Gastroesophageal sphincter (tissue), 4 donors: ENCODE measurements at regions not wholly inside any gene's neighbourhood (a gene's known extent, or its start where the extent isn't known, plus 50 kb on each side); places are given as distances from the start of the nearest gene placed in this dataset.

Source experiments
- ATAC-seq: fragments of 150-250 bp; one replicate; pipeline ENCODE4 v1.9.1; 2016; ENCODE audit warnings: mild to moderate bottlenecking, moderate library complexity
- H3K27ac ChIP-seq, 4 donors: fragments of 200-600 bp; sonication (generic) in 3 of 4; 1 replicate in 3 of 4; 2 replicates in 1 of 4; pipeline ENCODE4 v1.5.1; 2016 to 2019
- H3K27me3 ChIP-seq: fragments of 200-600 bp; sonication (generic); one replicate; pipeline ENCODE4 v1.5.1; 2019
- H3K36me3 ChIP-seq, 2 donors: fragments of 200-600 bp; sonication (generic); one replicate each; pipeline ENCODE4 v1.5.1; 2019; ENCODE audit warnings: control low read depth in 1 of 2
- H3K4me1 ChIP-seq, 3 donors: fragments of 200-600 bp; sonication (generic); 1 replicate in 2 of 3; 2 replicates in 1 of 3; pipeline ENCODE4 v1.5.1; 2016 to 2019; ENCODE audit warnings: control low read depth in 2 of 3
- H3K4me3 ChIP-seq, 2 donors: fragments of 200-600 bp; sonication (generic); one replicate each; pipeline ENCODE4 v1.5.1; 2019; ENCODE audit warnings: mild to moderate bottlenecking in 1 of 2, moderate library complexity in 1 of 2
- H3K9me3 ChIP-seq, 3 donors: fragments of 200-600 bp; sonication (generic); one replicate each; pipeline ENCODE4 v1.5.1; 2017 to 2019; ENCODE audit warnings: control low read depth in 2 of 3
- CTCF ChIP-seq, 4 experiments: fragments of 200-600 bp in 2 of 4; fragments of 450-650 bp in 2 of 4; sonication (generic) in 1 of 4; IDR thresholded peaks; one replicate each; pipeline ENCODE4 v1.5.1; 2017 to 2019; ENCODE audit warnings: antibody characterized with exemption in 4 of 4, mild to moderate bottlenecking in 2 of 4, moderate library complexity in 2 of 4
- EP300 ChIP-seq: sonication (generic); formaldehyde crosslinking; IDR thresholded peaks from one replicate; pipeline ENCODE4 v1.6.1; 2017; ENCODE audit warnings: antibody characterized with exemption, mild to moderate bottlenecking
- POLR2A ChIP-seq, 2 donors: fragments of 450-650 bp; IDR thresholded peaks; one replicate each; pipeline ENCODE4 v1.6.1; 2017; ENCODE audit warnings: antibody characterized with exemption in 2 of 2, mild to moderate bottlenecking in 2 of 2, moderate library complexity in 1 of 2
- POLR2AphosphoS5 ChIP-seq: sonication (generic); formaldehyde crosslinking; IDR thresholded peaks from one replicate; pipeline ENCODE4 v1.6.1; 2017; ENCODE audit warnings: antibody characterized with exemption
- WGBS, 2 donors: methylation state at CpG; one replicate each; pipeline ENCODE4 v1.1.5; 2018; ENCODE audit warnings: low coverage in 1 of 2; 5-methylcytosine and 5-hydroxymethylcytosine counted together

DNA sequence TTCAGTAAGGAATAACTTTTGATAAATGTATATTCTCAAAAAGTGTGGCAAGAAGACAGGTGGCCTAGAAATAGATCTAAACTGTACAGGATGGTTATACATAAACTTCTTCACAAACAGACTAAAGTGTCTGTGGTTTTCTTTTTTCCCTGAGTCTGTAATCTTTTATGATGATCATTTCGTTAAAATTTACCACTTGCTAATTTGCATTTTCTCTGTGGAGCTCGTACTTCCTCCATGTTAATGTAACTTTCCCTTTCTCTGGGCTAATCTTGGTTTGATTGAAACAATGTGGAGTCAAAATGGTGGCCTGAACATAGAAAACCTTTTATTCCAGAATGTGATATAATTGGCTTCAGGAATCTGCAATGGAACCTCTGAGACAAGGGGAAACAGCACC, 166.2 kb downstream of the FTCDNL1 start:
- 76 to 92% methylated on average over 2 of the region's 2 CpGs for WGBS, 2 donors
- no peak for ATAC-seq
- H3K27ac ChIP-seq = no peak overlapping the region
- H3K9me3 ChIP-seq = no peaks in the 10 kb centered on the region
- H3K36me3 ChIP-seq = no peaks in the 10 kb centered on the region
- no peaks in the 10 kb centered on the region for H3K4me1 ChIP-seq
- H3K27me3 ChIP-seq = no peaks in the 10 kb centered on the region
- no peak overlapping the region for H3K4me3 ChIP-seq
- TF ChIP-seq CTCF (IDR thresholded peaks at IDR 0.05) (no peak), POLR2A (IDR thresholded peaks at IDR 0.05) (no peak), EP300 (no peak), POLR2AphosphoS5 (no peak)

DNA sequence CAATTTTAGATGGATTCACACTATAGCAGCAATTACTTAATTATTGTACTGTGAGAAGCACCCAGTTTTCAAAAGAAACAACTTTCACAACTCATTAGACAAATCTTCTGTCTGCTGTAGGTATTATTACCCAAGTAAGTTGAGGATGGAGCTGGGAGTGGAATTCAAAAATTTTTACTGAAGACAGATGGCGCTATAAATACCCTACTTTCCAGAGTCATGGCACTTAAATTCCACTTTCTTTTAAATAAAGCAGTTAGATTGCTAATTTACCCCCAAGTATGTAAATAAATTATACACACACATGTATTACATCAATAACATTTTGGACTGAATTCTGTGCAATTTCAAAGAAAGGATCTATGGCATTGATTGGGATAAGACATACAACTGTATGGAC, 166.8 kb downstream of the FTCDNL1 start:
- Histone ChIP-seq H3K27ac (no peak overlapping the region), H3K27me3 (no peaks in the 10 kb centered on the region), H3K4me1 (no peaks in the 10 kb centered on the region), H3K4me3 (no peak overlapping the region), H3K9me3 (no peaks in the 10 kb centered on the region), H3K36me3 (no peaks in the 10 kb centered on the region)
- no peak for TF ChIP-seq CTCF (IDR thresholded peaks at IDR 0.05)
- TF ChIP-seq POLR2AphosphoS5 = no peak
- TF ChIP-seq EP300 = no peak
- TF ChIP-seq POLR2A (IDR thresholded peaks at IDR 0.05) = no peak
- no peak for ATAC-seq
- 83 to 86% methylated on average over 1 of the region's 1 CpG for WGBS, 2 donors

DNA sequence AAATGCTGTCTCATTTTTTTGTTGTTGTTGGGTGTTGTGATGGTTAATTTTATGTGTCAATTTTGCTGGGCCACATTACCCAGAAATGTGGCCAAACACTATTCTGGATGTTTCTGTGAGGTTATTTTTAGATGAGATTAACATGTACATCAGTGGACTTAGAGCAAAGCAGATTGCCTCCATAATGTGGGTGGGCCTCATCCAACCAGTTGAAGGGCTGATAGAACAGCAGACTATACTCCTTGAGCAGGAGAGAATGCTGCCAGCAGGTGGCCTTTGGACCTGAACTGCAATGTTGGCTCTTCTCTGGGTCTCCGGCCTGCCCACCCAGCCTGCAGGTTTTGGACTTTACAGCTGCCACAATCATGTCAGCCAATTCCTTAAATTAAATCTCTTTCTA, 169.0 kb downstream of the FTCDNL1 start:
- no peaks in the 10 kb centered on the region for H3K9me3 ChIP-seq
- 86 to 100% methylated on average over 1 of the region's 1 CpG for WGBS, 2 donors
- TF ChIP-seq EP300 (no peak), CTCF (IDR thresholded peaks at IDR 0.05) (no peak), POLR2AphosphoS5 (no peak), POLR2A (IDR thresholded peaks at IDR 0.05) (no peak)
- H3K27ac ChIP-seq = no peak overlapping the region
- no peaks in the 10 kb centered on the region for H3K27me3 ChIP-seq
- ATAC-seq = no peak
- H3K4me1 ChIP-seq = no peaks in the 10 kb centered on the region
- H3K36me3 ChIP-seq = no peaks in the 10 kb centered on the region
- no peak overlapping the region for H3K4me3 ChIP-seq

- TF ChIP-seq POLR2A (IDR thresholded peaks at IDR 0.05) (no peak), EP300 (no peak), POLR2AphosphoS5 (no peak), CTCF (IDR thresholded peaks at IDR 0.05) (no peak)
- 91 to 95% methylated on average over 4 of the region's 4 CpGs for WGBS, 2 donors
Measured at GRCh38 chr2:199680482-199680881, 170.5 kb downstream of the FTCDNL1 start.

GRCh38 chr2:199679883-199680282, 171.1 kb downstream of the FTCDNL1 start:
- Histone ChIP-seq H3K36me3 (no peaks in the 10 kb centered on the region), H3K27me3 (no peaks in the 10 kb centered on the region), H3K4me1 (no peaks in the 10 kb centered on the region), H3K9me3 (no peaks in the 10 kb centered on the region), H3K27ac (no peak overlapping the region), H3K4me3 (no peak overlapping the region)
- no peak for TF ChIP-seq POLR2A (IDR thresholded peaks at IDR 0.05)
- TF ChIP-seq POLR2AphosphoS5 = no peak
- no peak for ATAC-seq
- whole genome bisulfite sequencing, 2 donors = 71% methylated on average over 1 of the region's 1 CpG

More at GRCh38 chr2:199680482-199680881, 170.5 kb downstream of the FTCDNL1 start:
- Histone ChIP-seq H3K4me3 (no peak overlapping the region), H3K4me1 (no peaks in the 10 kb centered on the region), H3K27me3 (no peaks in the 10 kb centered on the region), H3K9me3 (no peaks in the 10 kb centered on the region), H3K27ac (no peak overlapping the region), H3K36me3 (no peaks in the 10 kb centered on the region)
- ATAC-seq = no peak
